ENCODE measurements at regions not wholly inside any gene's neighbourhood (a gene's known extent, or its start where the extent isn't known, plus 50 kb on each side); places are given as distances from the start of the nearest gene placed in this dataset.

DNA sequence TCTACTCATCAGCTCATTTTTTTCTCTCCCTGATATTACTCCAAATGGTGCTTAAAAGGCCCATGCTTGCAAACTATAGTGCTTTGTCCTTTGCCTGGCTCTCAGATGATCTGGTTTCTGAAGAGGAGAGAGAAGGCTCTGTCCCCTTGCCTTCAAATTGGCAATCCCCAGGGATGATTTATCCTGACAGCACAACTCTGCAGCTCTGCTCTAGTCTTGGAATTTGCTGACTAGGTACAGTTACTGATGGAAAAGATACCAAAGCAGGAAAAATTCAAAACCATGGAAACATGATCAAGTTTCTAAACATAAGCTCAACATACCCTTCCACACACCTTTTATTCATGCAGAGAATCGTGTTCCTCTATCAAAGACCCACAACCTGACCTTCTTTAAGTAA lies 106.7 kb upstream of the CADPS start:
- DNase-seq (ENCODE audit: low read depth in 2 of 2): no peak

DNA sequence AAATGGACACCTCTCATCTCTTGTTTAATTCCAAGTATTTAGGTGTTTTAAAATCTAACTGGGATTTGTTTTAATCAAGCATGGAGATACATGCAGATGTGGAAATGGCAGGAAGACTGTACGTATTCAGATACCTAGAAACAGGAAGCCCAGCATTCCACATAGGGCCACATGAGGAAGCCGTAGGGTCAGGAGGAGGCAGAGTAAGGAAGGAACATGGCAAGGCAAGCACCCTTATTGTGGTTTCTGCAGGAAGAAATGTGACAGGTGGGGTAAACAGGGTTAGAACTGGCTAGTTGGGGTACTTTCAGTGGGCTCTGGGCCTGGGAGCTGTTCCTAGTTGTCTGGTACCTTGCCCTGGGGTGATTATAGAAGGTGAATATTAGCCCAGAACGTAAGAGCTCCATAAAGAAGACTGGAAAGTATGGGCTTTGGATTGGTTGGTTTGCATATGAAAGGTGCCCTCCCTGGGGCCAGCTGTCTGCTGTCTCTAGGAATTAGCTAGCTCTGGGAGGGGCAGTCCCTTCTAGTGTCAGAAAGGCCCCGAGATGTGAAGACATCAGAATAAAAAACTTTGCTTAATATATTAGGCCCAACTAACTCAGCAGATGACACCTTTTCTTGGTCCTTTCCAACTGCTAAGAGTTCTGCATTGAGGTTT lies 107.7 kb upstream of the CADPS start:
- DNase-seq (ENCODE audit: low read depth in 2 of 2): no peak

DNA sequence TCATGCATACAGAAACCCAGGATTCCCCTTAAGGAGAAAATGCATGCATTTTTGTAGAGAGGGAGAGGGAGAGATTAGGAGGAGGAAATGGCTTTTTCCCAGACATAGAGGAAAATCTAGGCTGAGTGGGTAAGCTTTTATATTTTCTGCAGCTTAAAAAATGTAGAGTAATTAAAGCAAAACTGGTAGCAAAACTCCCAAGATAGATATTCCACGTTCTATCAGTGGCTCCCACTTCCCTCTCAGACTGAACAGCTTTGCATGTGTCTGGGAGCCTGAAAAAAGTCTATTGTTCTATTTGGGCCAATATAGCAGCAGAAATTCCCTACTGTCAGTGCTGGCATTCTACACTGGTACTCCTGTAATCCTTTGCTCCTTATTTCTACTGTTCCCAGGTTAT lies 110.8 kb upstream of the CADPS start:
- no peak for DNase-seq (ENCODE audit: low read depth in 2 of 2)

DNA sequence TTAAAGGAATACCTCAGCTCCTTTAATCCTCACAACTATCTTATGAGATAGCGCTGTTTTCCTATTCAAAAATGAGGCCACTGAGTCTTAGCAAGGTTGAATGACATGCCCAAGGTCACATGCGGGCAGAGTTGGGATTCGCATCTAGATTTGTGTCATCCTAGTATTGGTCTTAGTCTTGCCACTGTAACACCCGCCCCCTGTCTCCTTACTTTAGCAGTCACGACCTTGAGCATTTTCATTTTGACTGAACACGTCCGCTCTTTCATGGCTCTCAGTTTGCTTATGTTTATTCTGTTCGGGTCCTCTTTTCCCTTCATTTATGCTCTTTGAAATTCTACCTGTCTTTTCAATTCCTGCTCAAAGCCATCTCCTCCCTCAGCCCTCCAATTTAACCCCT lies 112.5 kb upstream of the CADPS start:
- DNase-seq (ENCODE audit: low read depth in 2 of 2): no peak

DNA sequence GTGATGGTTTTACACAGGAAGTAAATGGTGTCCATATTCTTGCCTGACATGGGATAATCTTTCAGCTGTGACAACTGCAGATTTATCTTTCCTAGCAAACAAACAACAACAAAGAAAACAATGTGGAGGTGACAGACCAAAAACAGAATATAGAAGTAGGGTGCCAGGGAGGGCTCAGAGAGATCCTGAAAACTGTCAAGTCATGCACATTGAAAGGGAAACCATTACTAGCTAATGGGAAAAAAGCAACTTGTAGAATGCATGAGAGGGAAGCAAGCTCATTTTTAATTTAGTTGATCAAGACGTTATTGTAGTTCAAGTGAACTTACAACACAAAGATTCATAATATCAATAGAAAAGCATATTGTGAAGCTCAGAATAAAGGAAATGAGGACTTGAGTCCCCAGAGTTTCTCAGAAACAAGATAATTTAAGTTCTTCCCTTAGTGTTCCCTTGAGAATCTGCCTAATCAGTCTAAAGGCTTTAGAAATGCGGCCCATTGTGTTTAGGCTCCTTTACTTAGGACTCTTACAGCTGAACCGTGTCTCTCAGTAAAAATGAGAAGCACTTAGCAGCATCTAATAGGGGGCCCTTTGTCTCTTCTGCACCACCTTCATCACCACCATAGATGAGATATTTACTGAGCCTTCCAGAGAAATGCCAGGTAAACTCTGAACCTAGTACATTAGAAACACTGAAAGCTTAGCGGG lies 115.6 kb upstream of the CADPS start:
- DNase-seq (ENCODE audit: low read depth in 2 of 2): no peak

DNA sequence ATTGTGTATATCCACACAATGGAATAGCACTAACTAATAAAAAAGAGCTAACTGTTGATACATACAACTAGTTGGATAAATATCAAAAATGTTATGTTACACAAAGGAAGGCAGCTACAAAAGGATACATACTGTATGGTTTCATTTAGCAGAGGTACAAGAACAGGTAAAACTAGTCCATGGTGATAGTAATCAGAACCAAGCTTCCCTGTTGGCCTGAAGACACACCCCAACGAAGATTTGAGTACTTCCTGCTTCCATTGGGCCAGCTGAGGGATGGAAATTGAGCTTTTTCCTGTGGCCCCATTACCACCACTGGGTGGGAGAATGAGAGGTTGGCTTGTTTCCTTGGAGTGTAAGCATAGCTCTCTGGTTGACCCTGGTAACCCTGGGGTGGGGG lies 117.3 kb upstream of the CADPS start:
- no peak for DNase-seq (ENCODE audit: low read depth in 2 of 2)

DNA sequence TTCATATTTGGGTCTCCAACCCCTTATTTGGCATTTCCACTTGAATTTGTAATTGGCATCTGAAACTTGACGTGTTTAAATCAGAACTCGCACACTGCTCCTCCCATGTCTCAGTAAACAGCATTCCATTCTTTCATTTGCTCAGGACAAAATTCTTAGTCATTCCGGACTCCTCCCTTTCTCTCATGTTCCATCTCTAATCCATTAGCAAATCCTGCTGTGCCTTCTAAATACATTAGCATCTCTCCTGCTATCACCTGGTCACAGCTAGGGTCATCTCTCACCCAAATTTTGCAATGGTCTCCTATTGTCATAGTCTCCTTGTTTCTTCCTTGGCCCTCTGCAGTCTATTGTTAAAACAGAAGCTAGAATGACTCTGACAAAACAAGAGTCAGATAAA lies 119.9 kb upstream of the CADPS start:
- no peak for DNase-seq (ENCODE audit: low read depth in 2 of 2)

DNA sequence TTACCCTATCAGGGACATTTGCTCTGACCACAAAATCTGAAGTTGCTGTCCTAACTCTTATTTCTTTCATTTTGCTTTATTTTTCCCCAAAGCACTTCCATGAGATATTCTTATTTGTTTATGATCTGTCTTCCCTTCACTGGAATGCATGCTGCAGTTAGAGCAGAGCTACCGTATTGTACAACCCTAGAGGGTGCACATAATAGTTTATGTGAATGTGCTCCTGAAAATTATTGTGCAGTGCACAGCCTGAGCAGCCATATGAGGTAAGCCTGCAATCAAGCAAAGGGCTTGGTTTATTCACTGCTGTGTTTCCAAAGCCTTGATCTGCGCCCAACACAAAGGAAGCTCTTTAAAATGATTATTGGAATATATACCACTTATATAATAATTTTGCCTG lies 120.3 kb upstream of the CADPS start:
- no peak for DNase-seq (ENCODE audit: low read depth in 2 of 2)

DNA sequence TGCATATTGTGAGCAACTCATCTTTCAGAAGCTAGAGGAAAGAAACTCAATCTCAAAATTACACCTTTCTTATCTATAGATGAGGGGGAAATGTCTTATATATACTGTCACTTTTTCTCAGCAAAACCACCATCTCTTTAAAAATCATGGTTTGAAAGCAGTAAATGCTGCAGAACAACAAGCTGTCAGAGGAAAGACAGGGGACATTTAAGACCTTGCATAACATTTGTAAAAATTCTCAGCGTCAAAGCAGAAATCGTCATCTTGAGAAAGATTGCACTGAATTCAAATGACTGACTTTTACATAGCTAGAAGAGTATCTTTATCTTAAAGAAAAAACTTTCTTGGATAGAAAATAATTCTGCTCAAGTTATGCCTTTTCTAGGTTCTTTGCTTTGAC lies 122.2 kb upstream of the CADPS start:
- no peak for DNase-seq (ENCODE audit: low read depth in 2 of 2)

DNA sequence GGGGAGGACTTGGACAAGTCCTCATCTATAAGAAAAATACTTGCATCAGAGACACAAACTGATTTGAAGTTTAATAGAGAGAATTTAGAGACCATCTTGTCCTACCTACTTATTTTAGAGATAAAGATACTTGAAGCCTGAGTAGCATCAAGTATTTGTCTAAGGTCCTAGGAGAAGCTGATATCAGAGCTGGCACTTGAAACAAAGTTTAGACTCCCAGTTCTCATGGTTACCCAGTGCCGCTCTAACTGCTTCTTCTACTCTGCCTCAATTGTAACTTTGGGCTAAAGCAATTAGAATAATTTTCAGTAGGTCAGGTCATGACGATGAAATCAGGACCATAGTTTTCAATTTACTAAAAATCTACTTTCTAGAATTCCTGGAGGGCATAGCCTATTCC lies 123.9 kb upstream of the CADPS start:
- DNase-seq (ENCODE audit: low read depth in 2 of 2): no peak

DNA sequence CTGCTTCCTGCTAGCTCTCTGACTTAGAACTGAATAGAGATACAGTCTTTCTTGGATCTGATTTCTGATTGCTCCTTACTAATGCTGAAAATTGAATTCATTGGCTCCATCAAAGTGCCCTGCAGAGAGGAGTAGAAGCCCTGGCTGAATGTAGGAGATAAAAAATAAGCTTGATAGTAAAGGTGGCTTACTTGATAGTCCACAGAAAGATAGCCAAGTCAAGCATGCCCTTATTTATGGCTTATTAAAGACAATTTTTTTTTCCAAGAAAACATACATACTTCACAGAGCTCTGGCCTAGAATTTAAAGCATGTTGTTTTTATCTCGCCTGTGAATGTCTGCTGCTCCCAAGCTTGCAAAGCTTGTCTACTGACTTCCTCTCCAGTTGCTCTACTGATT lies 124.6 kb upstream of the CADPS start:
- no peak for DNase-seq (ENCODE audit: low read depth in 2 of 2)

DNA sequence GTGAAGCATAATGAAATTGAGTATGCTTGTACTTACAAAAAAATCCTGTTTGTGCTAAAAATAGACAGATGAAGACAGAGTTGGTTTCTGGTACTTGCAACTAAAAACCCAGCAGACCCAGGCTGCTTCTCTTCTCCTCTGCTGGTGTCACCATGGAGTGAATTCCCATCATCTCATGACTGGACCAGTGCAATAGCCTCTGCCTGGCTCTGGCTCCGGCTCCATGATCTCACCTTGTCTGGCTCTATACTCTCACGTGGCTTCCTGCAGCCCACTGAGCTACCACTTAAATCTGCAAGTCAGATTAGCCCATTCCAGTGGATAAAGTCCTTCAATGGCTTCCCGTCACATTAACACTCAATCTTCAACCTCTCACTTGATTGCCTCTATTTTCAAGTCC lies 129.2 kb upstream of the CADPS start:
- DNase-seq (ENCODE audit: low read depth in 2 of 2): no peak

DNA sequence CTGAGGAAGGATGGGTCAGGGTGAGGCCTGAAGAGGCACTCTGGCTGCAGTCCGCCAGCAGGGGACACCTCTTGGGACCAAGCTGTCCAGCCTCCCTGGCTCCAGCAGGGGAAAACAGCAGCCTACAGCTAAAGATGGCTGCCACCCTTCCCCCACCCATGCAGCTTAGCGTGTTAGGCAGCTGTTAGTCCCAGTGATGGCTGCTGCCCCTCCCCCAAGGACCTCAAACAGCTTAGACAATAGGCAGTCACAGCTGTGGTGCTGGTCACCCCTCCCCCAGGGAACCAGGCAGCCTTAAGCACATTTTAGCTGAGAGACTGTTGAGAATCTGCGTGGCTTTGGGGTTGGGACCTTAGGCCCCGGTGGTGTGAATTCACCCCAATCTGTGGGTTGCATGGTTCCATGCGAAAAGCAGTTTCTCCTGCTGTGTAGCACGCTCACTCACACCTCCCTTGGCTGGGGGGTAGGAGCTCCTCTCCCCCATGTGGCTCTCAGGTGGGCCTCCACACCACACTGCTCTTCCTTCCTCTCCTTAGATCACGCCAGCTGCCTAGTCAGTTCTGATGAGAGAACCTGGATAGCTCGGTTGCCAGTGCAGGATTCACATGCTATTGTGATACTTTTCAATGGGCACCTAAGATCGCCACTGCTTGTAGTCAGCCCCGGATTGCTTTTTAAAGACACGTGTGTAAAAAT lies 140.5 kb upstream of the CADPS start:
- DNase-seq (ENCODE audit: low read depth in 2 of 2): no peak

DNA sequence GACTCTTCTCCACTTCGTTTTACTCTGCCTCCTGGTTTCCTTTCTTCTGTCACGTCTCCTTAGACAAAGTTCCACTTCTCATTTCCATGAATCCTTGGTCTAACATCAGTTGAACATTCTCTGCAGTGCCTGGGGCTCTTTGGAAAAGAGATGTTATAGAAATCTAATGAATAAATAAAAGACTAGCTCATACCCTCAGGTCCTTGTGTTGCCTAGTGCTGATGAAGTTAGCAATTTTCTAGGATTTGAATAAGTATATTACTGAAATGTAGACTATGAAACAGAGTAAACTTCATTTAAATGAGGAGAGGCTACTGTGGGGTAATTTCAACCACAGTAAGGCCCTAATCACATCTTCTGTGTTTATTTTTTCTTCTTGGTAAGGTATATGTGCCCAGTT lies 146.9 kb upstream of the CADPS start:
- DNase-seq (ENCODE audit: low read depth in 2 of 2): no peak

DNA sequence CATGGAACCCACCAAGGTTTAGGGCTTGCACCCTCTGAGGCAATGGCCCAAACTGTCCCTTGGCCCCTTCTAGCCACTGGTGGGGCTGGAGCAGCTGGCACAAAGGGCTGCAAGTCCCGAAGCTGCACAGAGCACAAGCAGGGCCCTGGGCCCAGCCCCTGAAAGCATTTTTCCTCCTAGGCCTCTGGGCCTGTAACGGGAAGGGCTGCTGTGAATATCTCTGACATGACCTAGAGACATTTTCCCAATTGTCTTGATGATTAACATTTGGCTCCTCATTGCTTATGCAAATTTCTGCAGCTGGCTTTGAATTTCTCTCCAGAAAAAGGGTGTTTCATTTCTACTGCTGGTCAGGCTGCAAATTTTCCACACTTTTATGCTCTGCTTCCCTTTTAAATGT lies 151.5 kb upstream of the CADPS start:
- no peak for DNase-seq (ENCODE audit: low read depth in 2 of 2)

DNA sequence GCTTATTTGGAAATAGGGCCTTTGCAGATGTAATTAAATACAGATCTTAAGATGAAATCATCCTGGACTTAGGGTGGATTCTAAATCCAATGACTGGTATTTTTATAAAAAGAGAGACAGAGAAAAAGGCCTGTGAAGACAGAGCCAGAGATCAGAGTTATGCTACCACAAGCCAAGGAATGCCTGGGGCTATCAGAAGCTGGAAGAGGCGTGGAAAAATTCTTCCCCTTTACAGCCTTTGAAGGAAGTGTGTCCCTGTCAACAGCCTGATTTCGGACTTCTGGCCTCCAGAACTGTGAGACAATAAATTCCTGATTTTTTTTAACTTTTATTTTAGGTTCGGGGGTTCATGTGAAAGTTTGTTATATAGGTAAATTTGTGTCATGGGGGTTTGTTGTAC lies 154.1 kb upstream of the CADPS start:
- DNase-seq (ENCODE audit: low read depth in 2 of 2): no peak

DNA sequence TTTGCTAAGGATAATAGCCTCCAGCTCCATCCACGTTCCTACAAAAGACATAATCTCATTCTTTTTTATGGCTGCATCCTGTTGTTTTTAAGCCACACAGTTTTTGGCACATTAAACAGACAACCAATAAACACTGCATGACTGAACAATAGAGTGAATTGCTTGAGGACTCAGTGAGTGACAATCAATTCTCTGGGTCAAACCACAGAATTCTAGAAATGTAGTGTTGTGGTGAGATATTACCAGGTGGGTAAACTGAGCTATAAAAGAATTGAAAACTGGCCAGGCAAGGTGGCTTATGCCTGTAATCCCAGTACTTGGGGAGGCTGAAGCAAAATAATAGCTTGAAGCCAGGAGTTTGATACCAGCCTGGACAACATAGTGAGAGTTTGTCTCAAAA lies 154.7 kb upstream of the CADPS start:
- DNase-seq (ENCODE audit: low read depth in 2 of 2): no peak

DNA sequence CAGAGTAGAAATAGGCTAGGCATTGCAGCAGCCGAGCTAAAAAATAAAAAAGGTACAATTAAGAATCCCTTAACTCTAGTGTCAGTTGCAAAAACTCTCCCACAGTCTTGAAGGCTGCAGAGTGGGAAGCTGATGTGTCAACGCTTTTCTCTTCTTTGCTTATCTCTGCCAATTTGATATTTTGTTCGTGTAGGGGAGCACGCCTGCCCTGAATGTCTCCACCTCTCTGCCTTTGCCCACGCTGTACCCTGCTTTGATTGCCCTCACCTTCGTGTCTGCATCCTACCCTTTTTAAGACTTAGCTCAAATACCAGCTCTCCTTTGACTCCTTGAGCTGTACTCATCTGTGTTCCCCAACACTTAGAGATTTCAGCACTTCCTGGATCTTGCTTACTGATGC lies 155.4 kb upstream of the CADPS start:
- DNase-seq (ENCODE audit: low read depth in 2 of 2): no peak

DNA sequence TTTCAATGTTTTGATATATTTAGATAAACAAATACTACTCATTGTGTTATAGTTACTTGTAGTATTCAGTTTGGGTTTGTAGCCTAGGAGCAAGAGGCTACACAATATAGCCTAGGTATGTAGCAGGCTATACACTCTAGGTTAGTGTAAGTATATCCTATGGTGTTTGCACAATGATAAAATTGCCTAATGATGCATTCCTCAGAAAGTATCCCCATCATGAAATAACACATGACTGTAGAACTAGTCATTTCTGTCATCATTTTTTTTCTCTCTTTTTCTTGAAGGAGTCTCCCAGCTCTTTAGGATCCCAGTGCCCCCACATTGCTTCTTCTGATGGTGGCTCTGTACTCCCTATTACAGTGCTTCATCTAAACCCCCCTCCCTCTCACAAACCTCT lies 157.7 kb upstream of the CADPS start:
- DNase-seq (ENCODE audit: low read depth in 2 of 2): peak in 1 of 2 experiments; percentile 40

DNA sequence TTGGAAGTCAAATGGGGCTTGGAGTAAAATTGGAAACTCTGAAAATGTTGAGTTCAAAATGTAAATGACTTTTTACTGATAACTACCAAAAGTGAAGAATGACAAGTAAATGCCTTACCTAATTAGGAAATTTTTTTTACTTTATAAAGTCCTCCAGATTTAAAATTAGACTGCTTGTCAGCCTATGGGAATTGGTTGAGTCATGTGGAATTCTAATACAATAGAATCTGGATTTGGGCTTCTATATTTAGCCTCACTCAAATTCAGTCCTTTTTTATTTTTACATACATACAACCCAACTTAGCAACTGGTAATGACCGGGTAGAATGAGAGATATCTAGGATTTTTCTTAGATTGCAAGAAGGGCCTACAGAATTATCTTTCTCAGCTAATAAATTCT lies 158.9 kb upstream of the CADPS start:
- peak in 1 of 2 experiments; percentile 37 for DNase-seq (ENCODE audit: low read depth in 2 of 2)

DNA sequence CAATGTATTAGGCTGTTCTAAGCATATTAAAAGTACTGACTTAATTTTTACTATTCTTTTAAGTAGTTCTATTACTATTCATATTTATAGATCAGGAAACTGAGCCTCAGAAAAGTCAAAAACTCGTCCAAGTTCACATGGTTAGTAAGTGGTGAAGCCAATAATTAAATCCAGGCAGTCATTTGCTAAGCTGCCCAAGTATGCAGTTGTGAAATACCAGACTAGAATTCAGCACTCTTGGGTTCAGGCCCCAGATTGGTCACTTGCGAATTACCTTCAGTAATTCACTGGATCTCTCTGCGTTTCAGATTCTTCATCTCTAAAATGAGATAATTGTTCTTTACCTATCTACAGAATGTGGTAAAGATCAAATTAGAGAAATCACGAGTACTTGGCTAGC lies 161.9 kb upstream of the CADPS start:
- no peak for DNase-seq (ENCODE audit: low read depth in 2 of 2)

DNA sequence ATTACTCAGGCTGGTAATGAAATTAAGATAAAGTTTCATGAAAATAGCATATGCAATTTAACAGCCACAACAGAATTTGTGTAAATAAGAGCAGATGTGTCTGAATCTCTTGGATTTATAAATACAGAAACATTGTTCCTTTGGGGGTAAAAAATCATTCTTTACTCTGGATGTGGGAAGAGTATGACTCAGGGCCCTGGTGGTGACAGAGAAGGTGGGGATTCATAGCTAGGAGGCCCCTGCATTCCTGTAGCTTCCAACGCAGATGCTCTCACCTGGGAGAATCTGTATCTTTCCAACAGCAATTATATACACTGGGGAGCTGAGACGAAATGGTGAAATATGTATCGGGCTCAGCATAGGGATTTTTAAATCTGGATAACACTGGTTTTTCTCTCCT lies 167.6 kb upstream of the CADPS start:
- DNase-seq (ENCODE audit: low read depth in 2 of 2): peak; percentile 44 to 53

DNA sequence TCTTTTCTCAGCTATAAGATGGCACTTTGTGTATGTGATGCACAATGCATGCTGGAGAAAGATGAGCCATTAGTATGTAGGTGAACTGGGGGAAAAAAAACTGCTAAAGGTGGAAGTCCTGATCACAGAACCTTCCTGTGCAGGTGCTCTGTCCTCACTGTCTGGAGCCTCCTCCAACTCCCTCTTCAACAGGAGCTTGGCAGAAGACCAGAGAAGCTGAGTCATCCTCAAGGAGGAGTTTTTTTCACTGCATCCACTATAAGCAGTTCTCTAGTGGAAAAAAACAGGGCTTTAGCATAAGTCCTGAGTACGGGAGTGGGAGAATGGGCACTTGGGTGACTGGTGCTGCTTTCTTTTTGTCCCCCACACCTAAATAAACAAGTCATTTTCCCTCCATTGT lies 168.4 kb upstream of the CADPS start:
- DNase-seq (ENCODE audit: low read depth in 2 of 2): no peak

Data from fibroblast of skin of left quadriceps (primary cell).